CD14-positive monocyte (primary cell): ENCODE measurements at regions not wholly inside any gene's neighbourhood (a gene's known extent, or its start where the extent isn't known, plus 50 kb on each side); places are given as distances from the start of the nearest gene placed in this dataset.

Experiments
- DNase-seq, 3 donors: peaks; one replicate each; pipeline ENCODE4 v3.0.0-alpha.2; 2011 to 2022
- H2AFZ ChIP-seq: 2 replicates; pipeline ENCODE4 v1.6.0; 2012; ENCODE audit warnings: mild to moderate bottlenecking, low read depth, low read length, inconsistent platforms; ENCODE audit not compliant: insufficient read depth, poor library complexity, severe bottlenecking
- H3K27ac ChIP-seq, 2 donors: 1 replicate in 1 of 2; 2 replicates in 1 of 2; pipeline ENCODE4 v1.5.1; 2012 to 2013; ENCODE audit warnings: low read length in 2 of 2, control low read depth in 1 of 2, inconsistent platforms in 1 of 2, low read depth in 1 of 2, mild to moderate bottlenecking in 1 of 2
- H3K27me3 ChIP-seq, 2 donors: one replicate each; pipeline versions ENCODE4 v1.6.0 to v1.6.1; 2011 to 2013; ENCODE audit warnings: low read length in 2 of 2; ENCODE audit not compliant: control insufficient read depth in 2 of 2, insufficient read depth in 2 of 2
- H3K36me3 ChIP-seq, 2 donors: replicated peaks in 1 of 2; 1 replicate in 1 of 2; 2 replicates in 1 of 2; pipeline versions ENCODE4 v1.5.1 to v1.6.1; 2012 to 2013; ENCODE audit warnings: low read length in 2 of 2, control low read depth in 1 of 2, inconsistent platforms in 1 of 2, mild to moderate bottlenecking in 1 of 2; ENCODE audit not compliant: insufficient read depth in 2 of 2, control insufficient read depth in 1 of 2
- H3K4me1 ChIP-seq, 2 donors: 1 replicate in 1 of 2; 2 replicates in 1 of 2; pipeline versions ENCODE4 v1.5.1 to v1.6.1; 2012 to 2013; ENCODE audit warnings: low read length in 2 of 2, control low read depth in 1 of 2, inconsistent platforms in 1 of 2, mild to moderate bottlenecking in 1 of 2, moderate library complexity in 1 of 2; ENCODE audit not compliant: insufficient read depth in 2 of 2, control insufficient read depth in 1 of 2
- H3K4me2 ChIP-seq: replicated peaks from 2 replicates; pipeline ENCODE3; 2012; ENCODE audit warnings: low read length, moderate library complexity, mild to moderate bottlenecking; ENCODE audit not compliant: poor library complexity, severe bottlenecking; ENCODE audit errors: extremely low read depth
- H3K4me3 ChIP-seq, 3 experiments: fragments of 200-600 bp in 1 of 3; sonication (generic) in 1 of 3; replicated peaks in 1 of 3; 1 replicate in 2 of 3; 2 replicates in 1 of 3; pipeline ENCODE4 v1.5.1; 2011 to 2013; ENCODE audit warnings: low read length in 3 of 3, mild to moderate bottlenecking in 3 of 3, control low read depth in 2 of 3, low read depth in 2 of 3, inconsistent platforms in 1 of 3, moderate library complexity in 1 of 3
- H3K79me2 ChIP-seq: 2 replicates; pipeline ENCODE4 v1.6.0; 2012; ENCODE audit warnings: mild to moderate bottlenecking, control low read depth, inconsistent platforms, low read length, moderate library complexity; ENCODE audit not compliant: insufficient read depth
- H3K9ac ChIP-seq: 2 replicates; pipeline ENCODE4 v1.6.0; 2017; ENCODE audit warnings: low read length, mild to moderate bottlenecking; ENCODE audit not compliant: insufficient read depth, poor library complexity, severe bottlenecking
- H3K9me3 ChIP-seq, 2 donors: replicated peaks in 1 of 2; 1 replicate in 1 of 2; 2 replicates in 1 of 2; pipeline versions ENCODE4 v1.5.1 to v1.6.1; 2012 to 2013; ENCODE audit warnings: low read length in 2 of 2, control low read depth in 1 of 2; ENCODE audit not compliant: control insufficient read depth in 1 of 2, insufficient read depth in 1 of 2
- H4K20me1 ChIP-seq: 2 replicates; pipeline ENCODE4 v1.6.0; 2012; ENCODE audit warnings: mild to moderate bottlenecking, low read length, control low read depth, moderate library complexity; ENCODE audit not compliant: insufficient read depth
- H3K27ac Mint-ChIP-seq, 7 donors: one replicate each; pipeline ENCODE4 v1.8.0; 2020; ENCODE audit warnings: mild to moderate bottlenecking in 7 of 7, mixed read lengths in 7 of 7, moderate library complexity in 6 of 7, inconsistent platforms in 2 of 7
- H3K27me3 Mint-ChIP-seq, 3 donors: one replicate each; pipeline ENCODE4 v1.8.0; 2021 to 2022; ENCODE audit warnings: low read depth in 3 of 3, mild to moderate bottlenecking in 3 of 3, mixed read lengths in 3 of 3, moderate library complexity in 3 of 3, inconsistent platforms in 1 of 3
- H3K36me3 Mint-ChIP-seq, 2 donors: one replicate each; pipeline ENCODE4 v1.8.0; 2020; ENCODE audit warnings: mixed read lengths in 2 of 2, inconsistent platforms in 1 of 2, mild to moderate bottlenecking in 1 of 2
- H3K4me1 Mint-ChIP-seq: one replicate; pipeline ENCODE4 v1.8.0; 2020; ENCODE audit warnings: mild to moderate bottlenecking, mixed read lengths
- H3K4me3 Mint-ChIP-seq, 2 donors: one replicate each; pipeline ENCODE4 v1.8.0; 2020; ENCODE audit warnings: mild to moderate bottlenecking in 2 of 2, mixed read lengths in 2 of 2, moderate library complexity in 1 of 2
- H3K9me3 Mint-ChIP-seq, 7 donors: one replicate each; pipeline ENCODE4 v1.8.0; 2020 to 2022; ENCODE audit warnings: mixed read lengths in 7 of 7, mild to moderate bottlenecking in 6 of 7, moderate library complexity in 6 of 7, inconsistent platforms in 2 of 7
- WGBS: methylation state at CpG from one replicate; pipeline ENCODE4 v1.1.5; 2013; ENCODE audit warnings: missing lambda C conversion rate; ENCODE audit not compliant: insufficient coverage; 5-methylcytosine and 5-hydroxymethylcytosine counted together
- intact Hi-C, 2 donors: fragments of 100-400 bp; cut with micrococcal nuclease; formaldehyde crosslinking; loops; one replicate each; pipeline versions ENCODE4 v1.15.0 to v1.15.1; 2023
- TF ChIP-seq, protein P1 (sequence below): fragments of 200-600 bp; IDR thresholded peaks from one replicate; pipeline ENCODE4 v1.8.0; 2022; ENCODE audit warnings: antibody characterized with exemption, mild to moderate bottlenecking

DNA sequence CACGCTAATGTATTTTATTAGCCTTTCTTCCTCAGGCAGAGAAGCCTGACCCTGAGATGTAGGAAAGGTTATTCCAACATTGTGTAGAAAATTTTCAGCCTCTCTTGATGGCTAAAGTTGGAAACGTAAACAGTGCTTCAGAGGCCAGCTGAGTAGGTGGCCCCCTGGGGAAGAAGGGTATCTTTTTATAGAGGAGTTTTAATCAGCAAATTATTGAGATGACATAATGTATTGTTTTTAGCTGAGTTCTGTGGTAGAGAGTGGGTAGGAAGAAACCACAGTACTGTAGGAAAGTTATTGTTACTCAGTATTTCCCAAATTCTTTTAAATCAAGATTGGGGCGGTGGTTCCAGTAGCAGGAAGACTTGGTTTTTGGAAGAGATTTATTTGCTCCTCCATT is 268.8 kb downstream of the DLEU7 start:
- Mint-ChIP-seq H3K36me3 (no peaks in the 10 kb centered on the region), H3K27ac (no peak overlapping the region)

DNA sequence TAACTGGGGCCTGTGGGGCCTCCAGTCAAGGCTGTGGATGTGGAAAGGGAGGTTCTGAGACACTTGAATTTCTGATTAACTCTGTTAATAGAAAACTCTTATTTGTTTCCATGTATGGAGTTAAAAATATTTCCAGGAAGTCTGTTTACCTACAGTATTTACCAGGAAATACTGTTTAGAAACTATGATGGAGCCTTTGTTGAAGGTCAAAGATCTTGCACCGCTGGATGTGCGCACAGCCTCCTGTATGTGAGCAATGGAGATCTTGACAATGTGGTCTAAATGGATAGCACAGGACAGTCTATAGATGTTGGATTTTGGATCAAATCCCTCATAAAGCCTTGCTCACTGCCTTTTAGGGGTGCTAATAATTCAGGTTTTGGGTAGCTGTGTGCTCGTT is 268.4 kb downstream of the DLEU7 start:
- 100% methylated on average over 1 of the region's 3 CpGs for WGBS
- Histone ChIP-seq H3K36me3 (no peaks in the 10 kb centered on the region), H3K4me2 (no peak overlapping the region), H3K27ac (no peak overlapping the region), H3K79me2 (no peaks in the 10 kb centered on the region), H3K27me3 (no peaks in the 10 kb centered on the region), H3K9me3 (peaks cover 0 to 2% of the 10 kb centered on the region in 2 donors), H3K9ac (no peak overlapping the region), H2AFZ (no peak overlapping the region), H4K20me1 (no peaks in the 10 kb centered on the region), H3K4me3 (no peak overlapping the region), H3K4me1 (no peaks in the 10 kb centered on the region)
- Mint-ChIP-seq H3K27me3 (peaks cover 0 to 1% (median 0%) of the 10 kb centered on the region in 3 donors), H3K36me3 (no peaks in the 10 kb centered on the region), H3K27ac (no peak overlapping the region), H3K9me3 (peaks cover 0 to 14% (median 8%) of the 10 kb centered on the region in 7 donors), H3K4me1 (no peaks in the 10 kb centered on the region), H3K4me3 (no peak overlapping the region)
- intact Hi-C loops: no loop called here
- no peak for DNase-seq
- TF ChIP-seq, protein P1, sequence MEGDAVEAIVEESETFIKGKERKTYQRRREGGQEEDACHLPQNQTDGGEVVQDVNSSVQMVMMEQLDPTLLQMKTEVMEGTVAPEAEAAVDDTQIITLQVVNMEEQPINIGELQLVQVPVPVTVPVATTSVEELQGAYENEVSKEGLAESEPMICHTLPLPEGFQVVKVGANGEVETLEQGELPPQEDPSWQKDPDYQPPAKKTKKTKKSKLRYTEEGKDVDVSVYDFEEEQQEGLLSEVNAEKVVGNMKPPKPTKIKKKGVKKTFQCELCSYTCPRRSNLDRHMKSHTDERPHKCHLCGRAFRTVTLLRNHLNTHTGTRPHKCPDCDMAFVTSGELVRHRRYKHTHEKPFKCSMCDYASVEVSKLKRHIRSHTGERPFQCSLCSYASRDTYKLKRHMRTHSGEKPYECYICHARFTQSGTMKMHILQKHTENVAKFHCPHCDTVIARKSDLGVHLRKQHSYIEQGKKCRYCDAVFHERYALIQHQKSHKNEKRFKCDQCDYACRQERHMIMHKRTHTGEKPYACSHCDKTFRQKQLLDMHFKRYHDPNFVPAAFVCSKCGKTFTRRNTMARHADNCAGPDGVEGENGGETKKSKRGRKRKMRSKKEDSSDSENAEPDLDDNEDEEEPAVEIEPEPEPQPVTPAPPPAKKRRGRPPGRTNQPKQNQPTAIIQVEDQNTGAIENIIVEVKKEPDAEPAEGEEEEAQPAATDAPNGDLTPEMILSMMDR: no peak

More for the DNA sequence above, 268.8 kb downstream of the DLEU7 start:
- H3K27me3 ChIP-seq: no peaks in the 10 kb centered on the region
- WGBS: 80% methylated on average over 1 of the region's 3 CpGs
- H3K27ac ChIP-seq: no peak overlapping the region
- H3K9ac ChIP-seq: no peak overlapping the region
- peaks cover 0 to 14% (median 8%) of the 10 kb centered on the region in 7 donors for H3K9me3 Mint-ChIP-seq
- H3K27me3 Mint-ChIP-seq: peaks cover 0 to 1% (median 0%) of the 10 kb centered on the region in 3 donors
- H3K4me1 ChIP-seq: no peaks in the 10 kb centered on the region
- H3K36me3 ChIP-seq: no peaks in the 10 kb centered on the region
- intact Hi-C loops: no loop called here
- TF ChIP-seq, protein P1: no peak
- no peaks in the 10 kb centered on the region for H3K79me2 ChIP-seq
- peaks cover 0 to 2% of the 10 kb centered on the region in 2 donors for H3K9me3 ChIP-seq
- no peaks in the 10 kb centered on the region for H4K20me1 ChIP-seq
- H3K4me1 Mint-ChIP-seq: no peaks in the 10 kb centered on the region
- no peak overlapping the region for H2AFZ ChIP-seq
- DNase-seq: no peak
- H3K4me3 Mint-ChIP-seq: no peak overlapping the region
- no peak overlapping the region for H3K4me3 ChIP-seq
- no peak overlapping the region for H3K4me2 ChIP-seq
